ENCODE measurements at regions not wholly inside any gene's neighbourhood (a gene's known extent, or its start where the extent isn't known, plus 50 kb on each side); places are given as distances from the start of the nearest gene placed in this dataset.

GRCh38 chr1:239899747-239900146 is 191.9 kb upstream of the FMN2 start:
- TF ChIP-seq CTCF (IDR thresholded peaks at IDR 0.05; ENCODE audit: control extremely low read depth in 1 of 3, insufficient read depth in 1 of 3, low read depth in 1 of 3, low read length in 3 of 3) (no peak), POLR2A (IDR thresholded peaks at IDR 0.05; ENCODE audit: control extremely low read depth in 1 of 2, low read depth in 2 of 2, low read length in 2 of 2) (no peak), SP1 (IDR thresholded peaks at IDR 0.05; ENCODE audit: low read depth, low read length) (no peak), POLR2AphosphoS5 (IDR thresholded peaks at IDR 0.05; ENCODE audit: low read depth, low read length) (no peak), SAP30 (IDR thresholded peaks at IDR 0.05; ENCODE audit: insufficient read depth, insufficient replicate concordance, low read length) (no peak), YY1 (IDR thresholded peaks at IDR 0.05; ENCODE audit: low read depth, low read length) (no peak), CHD1 (IDR thresholded peaks at IDR 0.05; ENCODE audit: low read depth, low read length) (no peak), JUND (IDR thresholded peaks at IDR 0.05; ENCODE audit: low read length) (no peak), SP4 (IDR thresholded peaks at IDR 0.05; ENCODE audit: low read length) (no peak), EZH2 (IDR thresholded peaks at IDR 0.05; ENCODE audit: low read depth, low read length, severe bottlenecking) (no peak), ZNF274 (IDR thresholded peaks at IDR 0.05; ENCODE audit: borderline replicate concordance, extremely low read depth, low read length) (no peak), CBX8 (IDR thresholded peaks at IDR 0.05; ENCODE audit: borderline replicate concordance, low read depth, low read length) (no peak)

All from H1 (cell line).